ENCODE measurements at regions not wholly inside any gene's neighbourhood (a gene's known extent, or its start where the extent isn't known, plus 50 kb on each side); places are given as distances from the start of the nearest gene placed in this dataset.
A peak's percentile ranks its signal among the peaks of the same experiment; 100 is the strongest.

GRCh38 chr11:15878756-15879155 is 477.6 kb downstream of the SOX6 start:
- Mint-ChIP-seq H3K4me3 (no peak overlapping the region), H3K9me3 (peaks cover 0 to 8% (median 2%) of the 10 kb centered on the region in 7 donors), H3K36me3 (no peaks in the 10 kb centered on the region), H3K27me3 (no peaks in the 10 kb centered on the region), H3K27ac (no peak overlapping the region), H3K4me1 (no peaks in the 10 kb centered on the region)
- no peak for ATAC-seq (ENCODE audit: low read depth in 2 of 2)
- no peaks in the 10 kb centered on the region for H3K27me3 ChIP-seq (ENCODE audit: control insufficient read depth, insufficient read depth, low read length)
- no peaks in the 10 kb centered on the region for H3K36me3 ChIP-seq (ENCODE audit: control insufficient read depth, insufficient read depth, low read length)
- H3K27ac ChIP-seq (ENCODE audit: insufficient read depth, low read length, poor library complexity, severe bottlenecking), result no peak overlapping the region
- no peak overlapping the region for H3K4me3 ChIP-seq (ENCODE audit: low read depth, low read length)
- no peaks in the 10 kb centered on the region for H3K4me1 ChIP-seq (ENCODE audit: control insufficient read depth, insufficient read depth, low read length, poor library complexity, severe bottlenecking)
- H3K9me3 ChIP-seq (ENCODE audit: control insufficient read depth in 2 of 2, low read length in 2 of 2), result no peaks in the 10 kb centered on the region
- no peak for DNase-seq

GRCh38 chr11:15880291-15880690 is 476.1 kb downstream of the SOX6 start:
- no peaks in the 10 kb centered on the region for H3K27me3 Mint-ChIP-seq
- no peaks in the 10 kb centered on the region for H3K9me3 ChIP-seq (ENCODE audit: control insufficient read depth in 2 of 2, low read length in 2 of 2)
- no peak overlapping the region for H3K27ac ChIP-seq (ENCODE audit: insufficient read depth, low read length, poor library complexity, severe bottlenecking)
- ATAC-seq (ENCODE audit: low read depth in 2 of 2), result no peak
- no peak for DNase-seq
- peaks cover 0 to 8% (median 2%) of the 10 kb centered on the region in 7 donors for H3K9me3 Mint-ChIP-seq
- no peaks in the 10 kb centered on the region for H3K27me3 ChIP-seq (ENCODE audit: control insufficient read depth, insufficient read depth, low read length)
- H3K4me3 Mint-ChIP-seq, result no peak overlapping the region
- H3K36me3 Mint-ChIP-seq, result no peaks in the 10 kb centered on the region
- H3K4me1 ChIP-seq (ENCODE audit: control insufficient read depth, insufficient read depth, low read length, poor library complexity, severe bottlenecking), result no peaks in the 10 kb centered on the region
- no peak overlapping the region for H3K27ac Mint-ChIP-seq
- H3K4me1 Mint-ChIP-seq, result no peaks in the 10 kb centered on the region
- no peak overlapping the region for H3K4me3 ChIP-seq (ENCODE audit: low read depth, low read length)
- H3K36me3 ChIP-seq (ENCODE audit: control insufficient read depth, insufficient read depth, low read length), result no peaks in the 10 kb centered on the region

- no peak overlapping the region for H3K27ac Mint-ChIP-seq
- Histone ChIP-seq H3K27ac (ENCODE audit: insufficient read depth, low read length, poor library complexity, severe bottlenecking) (no peak overlapping the region), H3K36me3 (ENCODE audit: control insufficient read depth, insufficient read depth, low read length) (no peaks in the 10 kb centered on the region), H3K9me3 (ENCODE audit: control insufficient read depth in 2 of 2, low read length in 2 of 2) (no peaks in the 10 kb centered on the region), H3K4me3 (ENCODE audit: low read depth, low read length) (no peak overlapping the region), H3K4me1 (ENCODE audit: control insufficient read depth, insufficient read depth, low read length, poor library complexity, severe bottlenecking) (no peaks in the 10 kb centered on the region), H3K27me3 (ENCODE audit: control insufficient read depth, insufficient read depth, low read length) (no peaks in the 10 kb centered on the region)
- H3K4me3 Mint-ChIP-seq, result no peak overlapping the region
- H3K36me3 Mint-ChIP-seq, result no peaks in the 10 kb centered on the region
- H3K9me3 Mint-ChIP-seq, result peaks cover 0 to 4% (median 0%) of the 10 kb centered on the region in 7 donors
- no peaks in the 10 kb centered on the region for H3K27me3 Mint-ChIP-seq
- no peaks in the 10 kb centered on the region for H3K4me1 Mint-ChIP-seq
- no peak for DNase-seq
- no peak for ATAC-seq (ENCODE audit: low read depth in 2 of 2)
These were observed 473.4 kb downstream of the SOX6 start for GRCh38 chr11:15882876-15883454.

GRCh38 chr11:15883455-15883920 is 472.9 kb downstream of the SOX6 start:
- Histone ChIP-seq H3K27ac (ENCODE audit: insufficient read depth, low read length, poor library complexity, severe bottlenecking) (no peak overlapping the region), H3K4me1 (ENCODE audit: control insufficient read depth, insufficient read depth, low read length, poor library complexity, severe bottlenecking) (no peaks in the 10 kb centered on the region), H3K9me3 (ENCODE audit: control insufficient read depth in 2 of 2, low read length in 2 of 2) (no peaks in the 10 kb centered on the region), H3K4me3 (ENCODE audit: low read depth, low read length) (no peak overlapping the region), H3K27me3 (ENCODE audit: control insufficient read depth, insufficient read depth, low read length) (no peaks in the 10 kb centered on the region), H3K36me3 (ENCODE audit: control insufficient read depth, insufficient read depth, low read length) (no peaks in the 10 kb centered on the region)
- Mint-ChIP-seq H3K27me3 (no peaks in the 10 kb centered on the region), H3K4me1 (no peaks in the 10 kb centered on the region), H3K4me3 (no peak overlapping the region), H3K9me3 (peaks cover 0 to 4% (median 0%) of the 10 kb centered on the region in 7 donors), H3K27ac (no peak overlapping the region), H3K36me3 (no peaks in the 10 kb centered on the region)
- ATAC-seq (ENCODE audit: low read depth in 2 of 2) (no peak), DNase-seq (no peak)

GRCh38 chr11:15884141-15884540 is 472.2 kb downstream of the SOX6 start:
- Mint-ChIP-seq H3K4me3 (no peak overlapping the region), H3K27ac (peak overlapping the region in 1 of 3 donors; percentile 20), H3K4me1 (no peaks in the 10 kb centered on the region), H3K36me3 (no peaks in the 10 kb centered on the region), H3K27me3 (no peaks in the 10 kb centered on the region), H3K9me3 (peaks cover 0 to 4% (median 0%) of the 10 kb centered on the region in 7 donors)
- Histone ChIP-seq H3K4me1 (ENCODE audit: control insufficient read depth, insufficient read depth, low read length, poor library complexity, severe bottlenecking) (no peaks in the 10 kb centered on the region), H3K9me3 (ENCODE audit: control insufficient read depth in 2 of 2, low read length in 2 of 2) (no peaks in the 10 kb centered on the region), H3K36me3 (ENCODE audit: control insufficient read depth, insufficient read depth, low read length) (no peaks in the 10 kb centered on the region), H3K27me3 (ENCODE audit: control insufficient read depth, insufficient read depth, low read length) (no peaks in the 10 kb centered on the region), H3K27ac (ENCODE audit: insufficient read depth, low read length, poor library complexity, severe bottlenecking) (no peak overlapping the region), H3K4me3 (ENCODE audit: low read depth, low read length) (no peak overlapping the region)
- ATAC-seq (ENCODE audit: low read depth in 2 of 2), result no peak
- no peak for DNase-seq

- no peak overlapping the region for H3K27ac ChIP-seq (ENCODE audit: insufficient read depth, low read length, poor library complexity, severe bottlenecking)
- H3K27me3 ChIP-seq (ENCODE audit: control insufficient read depth, insufficient read depth, low read length), result no peaks in the 10 kb centered on the region
- no peaks in the 10 kb centered on the region for H3K36me3 ChIP-seq (ENCODE audit: control insufficient read depth, insufficient read depth, low read length)
- H3K36me3 Mint-ChIP-seq, result no peaks in the 10 kb centered on the region
- no peak overlapping the region for H3K4me3 ChIP-seq (ENCODE audit: low read depth, low read length)
- H3K4me1 ChIP-seq (ENCODE audit: control insufficient read depth, insufficient read depth, low read length, poor library complexity, severe bottlenecking), result no peaks in the 10 kb centered on the region
- no peak for ATAC-seq (ENCODE audit: low read depth in 2 of 2)
- H3K27me3 Mint-ChIP-seq, result no peaks in the 10 kb centered on the region
- H3K4me3 Mint-ChIP-seq, result no peak overlapping the region
- H3K9me3 ChIP-seq (ENCODE audit: control insufficient read depth in 2 of 2, low read length in 2 of 2), result no peaks in the 10 kb centered on the region
- no peak for DNase-seq
- no peaks in the 10 kb centered on the region for H3K4me1 Mint-ChIP-seq
- no peaks in the 10 kb centered on the region for H3K9me3 Mint-ChIP-seq
- no peak overlapping the region for H3K27ac Mint-ChIP-seq
These were observed 471.4 kb downstream of the SOX6 start for GRCh38 chr11:15884777-15885540.

- Histone ChIP-seq H3K4me3 (ENCODE audit: low read depth, low read length) (no peak overlapping the region), H3K27ac (ENCODE audit: insufficient read depth, low read length, poor library complexity, severe bottlenecking) (no peak overlapping the region), H3K9me3 (ENCODE audit: control insufficient read depth in 2 of 2, low read length in 2 of 2) (no peaks in the 10 kb centered on the region), H3K36me3 (ENCODE audit: control insufficient read depth, insufficient read depth, low read length) (no peaks in the 10 kb centered on the region), H3K4me1 (ENCODE audit: control insufficient read depth, insufficient read depth, low read length, poor library complexity, severe bottlenecking) (no peaks in the 10 kb centered on the region), H3K27me3 (ENCODE audit: control insufficient read depth, insufficient read depth, low read length) (no peaks in the 10 kb centered on the region)
- Mint-ChIP-seq H3K9me3 (peaks cover 0 to 3% (median 0%) of the 10 kb centered on the region in 7 donors), H3K4me1 (no peaks in the 10 kb centered on the region), H3K27me3 (no peaks in the 10 kb centered on the region), H3K27ac (no peak overlapping the region), H3K4me3 (no peak overlapping the region), H3K36me3 (no peaks in the 10 kb centered on the region)
- ATAC-seq (ENCODE audit: low read depth in 2 of 2) (no peak), DNase-seq (no peak)
These were observed 470.5 kb downstream of the SOX6 start for GRCh38 chr11:15885854-15886253.

GRCh38 chr11:15886299-15886698 is 470.0 kb downstream of the SOX6 start:
- Histone ChIP-seq H3K27me3 (ENCODE audit: control insufficient read depth, insufficient read depth, low read length) (no peaks in the 10 kb centered on the region), H3K4me3 (ENCODE audit: low read depth, low read length) (no peak overlapping the region), H3K9me3 (ENCODE audit: control insufficient read depth in 2 of 2, low read length in 2 of 2) (no peaks in the 10 kb centered on the region), H3K27ac (ENCODE audit: insufficient read depth, low read length, poor library complexity, severe bottlenecking) (no peak overlapping the region), H3K36me3 (ENCODE audit: control insufficient read depth, insufficient read depth, low read length) (no peaks in the 10 kb centered on the region), H3K4me1 (ENCODE audit: control insufficient read depth, insufficient read depth, low read length, poor library complexity, severe bottlenecking) (no peaks in the 10 kb centered on the region)
- no peak overlapping the region for H3K4me3 Mint-ChIP-seq
- no peaks in the 10 kb centered on the region for H3K36me3 Mint-ChIP-seq
- no peak for ATAC-seq (ENCODE audit: low read depth in 2 of 2)
- no peak for DNase-seq
- no peak overlapping the region for H3K27ac Mint-ChIP-seq
- no peaks in the 10 kb centered on the region for H3K4me1 Mint-ChIP-seq
- no peaks in the 10 kb centered on the region for H3K27me3 Mint-ChIP-seq
- peaks cover 0 to 3% (median 0%) of the 10 kb centered on the region in 7 donors for H3K9me3 Mint-ChIP-seq

Measured in CD4-positive, CD25-positive, alpha-beta regulatory T cell (primary cell).